HG03565 (cell line): ENCODE measurements at regions not wholly inside any gene's neighbourhood (a gene's known extent, or its start where the extent isn't known, plus 50 kb on each side); places are given as distances from the start of the nearest gene placed in this dataset.
"Not testable (repeated sequence)": the region's sequence is repeated elsewhere in the genome, so short reads cannot be mapped to it uniquely, and the experiment has no call there.

Experiments used
- ATAC-seq: cut with Tn5 transposase; IDR thresholded peaks from one replicate; pipeline ENCODE4 v1.9.1; 2021; ENCODE audit warnings: mild to moderate bottlenecking, moderate library complexity; ENCODE audit not compliant: unreplicated experiment

GRCh38 chr5:118211606-118212005, 776.7 kb downstream of the DTWD2 start:
- ATAC-seq: no peak

DNA sequence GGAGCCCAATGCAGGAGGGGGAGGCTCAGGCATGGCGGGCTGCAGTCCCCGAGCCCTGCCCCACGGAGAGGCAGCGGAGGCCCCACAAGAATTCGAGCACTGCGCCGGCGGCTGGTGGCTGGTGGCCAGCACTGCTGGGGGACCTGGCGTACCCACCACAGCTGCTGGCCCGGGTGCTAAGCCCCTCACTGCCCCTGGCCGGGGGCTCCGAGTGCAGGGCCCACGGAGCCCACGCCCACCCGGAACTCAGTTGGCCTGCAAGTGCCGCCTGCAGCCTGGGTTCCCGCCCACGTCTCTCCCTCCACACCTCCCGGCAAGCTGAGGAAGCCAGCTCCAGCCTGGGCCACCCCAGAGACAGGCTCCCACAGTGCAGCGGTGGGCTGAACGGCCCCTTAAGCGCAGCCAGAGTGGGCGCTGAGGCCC, 780.3 kb downstream of the DTWD2 start:
- ATAC-seq: no peak

GRCh38 chr5:118199801-118200200, 788.5 kb downstream of the DTWD2 start:
- ATAC-seq: no peak

GRCh38 chr5:118196229-118196628, 792.1 kb downstream of the DTWD2 start:
- no peak for ATAC-seq

DNA sequence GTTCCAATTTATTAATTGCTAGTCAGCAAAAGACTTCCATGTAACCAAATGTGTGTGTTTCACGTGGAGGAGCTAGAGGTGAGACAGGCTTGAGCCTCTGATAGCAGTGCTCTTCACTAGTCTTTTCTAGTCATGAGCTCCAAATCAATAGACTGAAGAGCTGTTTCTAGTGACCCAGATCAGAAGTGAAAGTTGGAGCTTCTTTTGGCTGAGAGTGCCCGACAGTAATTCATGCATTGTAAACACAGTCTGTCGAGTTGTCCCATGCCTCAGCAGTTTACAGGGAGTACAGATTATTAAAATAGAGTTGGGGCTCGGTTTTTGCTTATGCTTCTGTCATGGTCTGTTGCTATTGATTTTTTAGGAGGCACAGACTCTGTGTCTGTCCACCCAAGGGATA, 793.1 kb downstream of the DTWD2 start:
- ATAC-seq: no peak

- ATAC-seq: no peak
These were observed 795.0 kb downstream of the DTWD2 start for GRCh38 chr5:118193194-118193905.

- no peak for ATAC-seq
These were observed 803.3 kb downstream of the DTWD2 start for GRCh38 chr5:118185018-118185417.

- no peak for ATAC-seq
These were observed 812.2 kb downstream of the DTWD2 start for GRCh38 chr5:118176146-118176545.

GRCh38 chr5:118174671-118175070, 813.7 kb downstream of the DTWD2 start:
- no peak for ATAC-seq

DNA sequence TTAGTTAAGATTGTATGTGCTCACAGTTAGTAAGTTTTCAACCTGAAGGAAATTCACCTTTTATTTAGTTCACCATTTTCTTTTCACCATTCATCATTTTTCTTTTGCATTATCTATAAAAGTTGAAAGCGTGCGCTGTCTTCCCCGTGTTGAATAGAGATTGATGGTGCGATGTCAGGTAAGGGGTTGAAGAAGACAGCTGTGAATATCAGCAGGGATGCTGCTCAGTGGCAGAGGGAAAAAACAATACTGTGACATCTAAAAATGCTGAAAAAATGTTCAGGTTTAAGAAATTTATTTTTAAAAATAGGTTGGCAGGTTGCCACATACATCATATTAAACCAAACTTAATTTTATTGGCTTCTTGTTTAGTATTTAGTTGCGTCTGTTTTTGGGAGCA, 815.0 kb downstream of the DTWD2 start:
- no peak for ATAC-seq

DNA sequence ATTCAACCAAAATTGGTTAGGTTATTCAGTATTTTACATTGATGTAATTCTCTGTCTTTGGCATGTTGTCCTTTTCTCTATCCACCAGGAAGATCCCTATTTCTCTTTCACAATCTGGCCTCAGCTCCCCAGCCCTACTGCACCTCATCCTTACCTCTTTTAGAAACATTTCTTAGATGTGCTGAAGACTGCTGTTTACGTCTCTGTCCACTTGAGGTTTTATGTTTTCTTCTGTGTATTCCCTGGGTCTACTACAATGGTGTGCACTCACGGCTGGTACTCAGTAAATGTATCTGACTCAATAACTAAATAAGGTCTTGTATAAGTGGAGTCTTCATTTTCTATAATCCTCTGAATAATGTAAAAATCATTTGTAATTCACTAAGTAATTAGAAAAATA, 822.7 kb downstream of the DTWD2 start:
- no peak for ATAC-seq

GRCh38 chr5:118156181-118156580, 832.2 kb downstream of the DTWD2 start:
- no peak for ATAC-seq

DNA sequence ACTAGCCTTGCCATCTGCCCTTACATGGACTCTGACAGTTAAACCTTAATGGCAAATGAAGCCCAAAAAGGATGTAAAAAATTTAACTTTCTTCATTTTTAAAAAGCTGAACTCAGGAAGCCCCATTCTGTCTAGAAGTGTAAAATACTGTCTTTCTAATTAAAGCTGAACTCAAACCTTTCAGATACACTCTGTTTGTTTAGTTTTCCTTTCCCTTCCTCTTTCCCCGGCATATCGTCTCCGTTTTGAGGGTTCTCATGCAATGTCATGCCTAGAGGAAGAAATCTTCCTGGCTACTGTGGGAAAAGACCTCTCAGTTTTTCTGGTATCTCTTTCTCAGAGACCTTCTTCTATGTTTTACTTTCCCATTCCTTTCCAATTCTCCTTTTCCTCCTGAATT, 841.5 kb downstream of the DTWD2 start:
- no peak for ATAC-seq

GRCh38 chr5:118144540-118144939, 843.8 kb downstream of the DTWD2 start:
- no peak for ATAC-seq

GRCh38 chr5:118139361-118139760, 849.0 kb downstream of the DTWD2 start:
- no peak for ATAC-seq

DNA sequence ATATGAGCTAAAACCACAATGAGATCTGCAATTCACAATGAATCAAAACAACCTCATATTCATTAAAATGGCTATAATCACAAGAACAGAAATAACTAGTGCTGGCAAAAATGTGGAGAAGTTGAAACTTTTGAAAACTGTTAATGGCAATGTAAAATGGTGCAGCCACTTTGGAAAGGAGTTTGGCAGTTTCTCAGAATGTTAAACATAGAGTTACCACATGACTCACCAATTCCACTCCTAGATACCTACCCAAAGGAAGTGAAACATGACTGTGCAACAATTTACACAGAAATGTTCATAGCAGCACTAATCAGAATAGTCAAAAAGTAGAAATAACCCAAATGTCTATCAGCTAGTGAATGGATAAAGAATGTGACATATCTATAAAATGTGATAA, 862.2 kb downstream of the DTWD2 start:
- no peak for ATAC-seq

DNA sequence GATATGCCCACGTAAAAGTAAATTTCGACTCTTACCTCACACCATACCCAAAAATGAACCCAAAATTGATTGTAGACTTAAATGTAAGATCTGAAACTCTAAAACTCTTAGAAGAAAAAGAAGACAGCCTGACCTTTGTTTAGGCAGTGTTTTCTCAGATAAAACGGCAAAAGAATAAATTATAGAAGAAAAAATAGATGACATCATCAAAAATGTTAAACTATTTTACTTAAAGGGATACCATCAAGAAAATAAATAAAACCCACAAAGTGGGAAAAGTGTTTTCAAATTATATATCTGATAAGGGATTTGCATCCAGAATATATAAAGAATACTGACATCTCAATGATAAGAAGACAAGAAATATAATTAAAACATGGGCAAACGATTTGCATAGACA, 862.7 kb downstream of the DTWD2 start:
- ATAC-seq: no peak

DNA sequence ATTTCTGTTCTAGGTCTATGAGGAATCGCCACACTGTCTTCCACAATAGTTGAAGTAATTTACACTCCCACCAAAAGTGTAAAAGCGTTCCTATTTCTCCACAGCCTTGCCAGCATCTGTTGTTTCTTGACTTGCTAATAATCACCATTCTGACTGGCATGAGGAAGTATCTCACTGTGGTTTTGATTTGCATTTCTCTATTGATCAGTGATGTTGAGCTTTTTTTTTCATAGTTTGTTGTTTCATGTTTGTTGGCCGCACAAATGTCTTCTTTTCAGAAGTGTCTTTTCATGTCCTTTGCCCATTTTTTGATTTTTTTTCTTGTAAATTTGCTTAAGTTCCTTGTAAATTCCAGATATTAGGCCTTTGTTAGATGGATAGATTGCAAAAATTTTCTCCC, 867.1 kb downstream of the DTWD2 start:
- ATAC-seq: no peak

GRCh38 chr5:118115791-118116190, 872.6 kb downstream of the DTWD2 start:
- no peak for ATAC-seq

- no peak for ATAC-seq
These were observed 876.4 kb downstream of the DTWD2 start for GRCh38 chr5:118111956-118112355.

DNA sequence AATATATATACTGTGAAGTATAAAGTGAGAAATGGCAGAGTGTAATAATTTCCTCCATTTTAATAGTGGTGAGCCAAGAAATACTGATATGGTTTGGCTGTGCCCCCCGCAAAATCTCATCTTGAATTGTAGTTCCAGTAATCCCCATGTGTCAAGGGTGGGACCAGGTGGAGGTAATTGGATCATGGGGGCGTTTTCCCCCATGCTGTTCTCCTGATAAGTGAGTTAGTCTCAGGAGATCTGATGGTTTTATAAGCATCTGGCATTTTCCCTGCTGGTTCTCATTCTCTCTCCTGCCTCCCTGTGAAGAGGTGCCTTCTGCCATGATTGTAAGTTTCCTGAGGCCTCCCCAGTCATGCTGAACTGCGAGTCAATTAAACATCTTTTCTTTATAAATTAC, 881.1 kb downstream of the DTWD2 start:
- ATAC-seq: not testable (repeated sequence)

DNA sequence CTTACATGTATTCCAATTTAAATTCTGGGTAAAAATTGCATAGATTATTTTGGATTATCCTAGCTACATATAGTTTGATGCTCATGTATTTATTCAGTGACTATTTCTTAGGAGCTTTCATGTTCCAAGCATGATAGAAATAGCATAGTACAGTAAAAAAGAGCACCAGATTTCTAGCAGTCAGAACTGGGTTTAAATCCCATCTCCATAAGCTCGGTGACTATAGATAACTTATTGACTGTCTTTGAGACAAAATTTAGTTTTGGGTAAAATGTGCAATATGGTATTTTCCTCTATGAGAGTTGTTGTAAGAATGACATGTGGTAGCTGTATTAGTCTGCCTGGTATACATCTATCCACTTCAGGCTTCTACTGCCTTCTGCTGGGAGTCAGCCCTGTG, 889.6 kb downstream of the DTWD2 start:
- no peak for ATAC-seq

- no peak for ATAC-seq
These were observed 893.2 kb downstream of the DTWD2 start for GRCh38 chr5:118095115-118095514.
